GM18858 (cell line): ENCODE measurements at regions not wholly inside any gene's neighbourhood (a gene's known extent, or its start where the extent isn't known, plus 50 kb on each side); places are given as distances from the start of the nearest gene placed in this dataset.

Experiments
- ATAC-seq: cut with Tn5 transposase; IDR thresholded peaks from one replicate; pipeline ENCODE4 v1.9.1; 2021; ENCODE audit not compliant: unreplicated experiment

DNA sequence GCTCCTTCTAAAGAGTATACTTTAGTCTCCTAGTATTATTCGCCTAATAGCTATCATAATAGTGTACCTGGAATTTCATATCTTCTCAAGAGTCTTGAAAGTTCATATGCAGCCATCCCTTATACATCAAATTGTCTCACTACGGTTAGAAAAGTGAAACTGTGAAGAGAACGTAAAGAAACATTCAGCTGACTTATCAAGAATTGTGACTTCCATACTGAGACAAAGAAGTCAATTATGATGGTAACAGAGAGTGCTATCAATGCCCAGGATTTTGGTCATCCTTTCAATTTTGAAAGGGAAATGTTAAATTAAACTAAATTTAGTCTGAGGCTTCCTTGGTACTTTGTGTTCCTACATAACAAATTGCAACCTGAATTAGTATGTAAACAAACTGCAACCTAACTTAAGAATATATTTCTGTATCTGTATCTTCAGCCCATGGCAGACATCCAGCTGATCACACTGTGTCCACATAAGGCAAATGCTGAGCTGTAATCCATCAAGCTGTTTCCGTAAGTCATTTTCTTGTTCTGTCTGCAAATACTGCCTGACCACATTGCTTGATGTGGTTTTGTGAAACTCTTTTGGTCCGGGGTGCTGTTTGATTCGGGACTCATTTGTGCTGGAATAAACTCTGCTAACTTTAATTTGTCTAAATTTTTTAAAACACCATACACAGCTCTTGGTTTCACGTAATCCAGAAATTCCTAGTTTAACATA is 469.6 kb downstream of the SI start:
- ATAC-seq: no peak

DNA sequence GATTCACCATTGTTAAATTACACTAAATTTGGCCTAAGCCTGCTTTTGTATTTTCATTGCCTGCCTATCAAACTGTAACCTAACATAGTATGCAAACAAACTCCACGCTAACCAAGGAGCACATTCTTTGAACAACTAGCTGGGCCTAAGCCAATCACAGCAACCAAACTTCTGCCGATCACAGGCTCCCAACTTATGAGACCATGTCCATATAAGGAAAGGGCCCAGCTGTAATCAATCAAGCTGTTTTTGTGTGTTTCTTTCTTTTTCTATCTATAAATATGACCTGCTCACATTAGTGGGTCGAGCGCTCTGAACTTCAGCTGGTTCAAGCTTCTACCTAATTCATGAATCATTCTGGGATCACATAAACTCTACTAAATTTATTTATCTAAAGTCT is 473.6 kb downstream of the SI start:
- ATAC-seq: no peak

DNA sequence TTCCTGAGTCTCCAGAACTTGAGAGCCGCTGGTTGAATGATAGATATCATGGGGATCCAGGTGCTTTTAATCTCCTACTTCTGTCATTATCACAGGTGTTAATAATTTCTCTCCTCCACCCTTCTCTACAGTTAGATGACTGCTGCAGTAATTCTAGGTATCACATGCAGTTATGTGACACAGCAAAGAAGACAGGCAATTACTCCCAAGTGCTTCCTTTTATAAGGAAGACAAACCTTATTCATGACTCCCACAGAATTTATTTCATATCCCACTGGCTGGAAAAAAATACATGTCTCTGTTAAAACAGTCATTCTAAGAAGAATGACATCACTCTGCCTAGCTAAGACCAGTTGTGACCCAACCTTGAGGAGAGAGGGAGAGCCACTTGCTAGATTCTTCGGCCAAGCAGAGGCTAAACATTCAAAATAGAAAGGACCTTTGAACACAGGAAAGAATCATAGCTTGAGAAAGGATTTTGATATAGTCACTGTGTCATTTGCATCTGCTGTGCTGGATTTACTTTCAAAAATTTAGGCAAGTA is 500.6 kb downstream of the SI start:
- ATAC-seq: no peak

DNA sequence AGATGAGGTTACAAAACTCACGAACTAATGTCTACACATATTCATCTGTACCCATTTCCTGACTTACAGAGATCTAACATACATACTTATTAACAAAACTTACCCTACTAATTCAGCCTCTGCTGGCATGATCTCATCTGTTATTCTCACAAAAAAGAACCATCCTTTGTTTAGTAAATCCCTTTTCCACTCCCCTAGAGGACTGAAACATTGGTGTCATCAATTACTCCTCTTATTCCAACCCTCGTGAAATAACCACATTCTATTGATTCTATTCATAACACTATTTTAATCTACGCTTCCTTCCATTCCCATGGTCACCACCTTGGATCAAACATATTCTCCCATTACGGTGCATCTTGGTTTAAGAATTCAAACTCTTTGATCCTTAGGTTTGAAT is 505.9 kb downstream of the SI start:
- no peak for ATAC-seq

DNA sequence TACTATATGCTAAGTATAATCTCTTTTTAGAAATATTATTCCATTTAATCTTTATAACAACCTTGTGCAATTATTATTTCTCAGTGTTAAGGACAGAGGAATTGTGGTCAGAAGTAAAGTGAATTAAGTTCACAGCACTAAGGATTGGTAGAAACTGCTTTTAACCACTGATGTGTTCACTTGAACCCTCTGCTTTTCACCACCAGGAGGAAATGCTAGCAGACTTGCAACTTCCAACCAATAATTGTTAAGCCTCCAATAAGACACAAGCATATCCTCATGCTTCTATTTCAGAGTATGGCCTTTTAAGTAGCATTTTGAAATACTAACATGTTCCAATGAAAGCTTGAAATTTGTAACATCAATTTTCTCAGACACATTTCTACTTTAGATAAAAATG is 527.4 kb downstream of the SI start:
- ATAC-seq: no peak

DNA sequence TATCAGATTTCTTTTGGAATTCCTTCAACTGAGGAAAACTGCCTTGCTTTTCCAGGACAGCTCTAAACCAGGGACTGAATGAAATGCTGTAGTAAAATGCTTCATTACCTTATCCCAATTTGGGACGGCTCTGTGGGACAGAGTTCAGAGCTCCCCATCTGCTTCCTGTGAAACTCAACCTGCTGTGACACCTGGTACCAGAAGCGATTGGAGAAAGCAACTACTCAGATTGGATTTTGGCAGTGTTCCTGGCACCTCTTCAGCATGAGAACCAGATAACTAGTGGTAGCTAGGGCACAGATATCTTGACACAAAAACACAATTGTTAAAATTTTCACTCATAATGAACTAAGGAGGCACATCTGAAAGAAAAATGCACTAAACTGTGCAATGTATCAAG is 539.1 kb downstream of the SI start:
- no peak for ATAC-seq

DNA sequence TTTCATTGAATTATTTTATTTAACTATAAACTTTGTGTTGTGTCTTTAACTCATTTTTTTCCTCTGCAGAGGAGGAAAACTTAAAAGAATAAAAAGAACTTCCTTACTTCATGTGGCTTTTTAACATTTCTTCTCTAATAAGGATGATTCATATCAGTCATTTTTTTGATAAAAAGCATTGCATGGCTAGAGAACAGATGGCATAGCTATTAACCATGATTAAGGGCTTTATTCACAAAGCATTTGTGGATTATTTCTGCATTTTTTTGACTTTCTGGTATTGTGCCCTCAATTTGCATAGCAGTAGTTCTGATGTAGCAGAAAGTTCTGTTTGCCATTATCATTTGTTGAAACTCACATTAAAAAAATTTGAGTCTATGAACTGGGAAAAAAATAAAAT is 540.8 kb downstream of the SI start:
- ATAC-seq: no peak

DNA sequence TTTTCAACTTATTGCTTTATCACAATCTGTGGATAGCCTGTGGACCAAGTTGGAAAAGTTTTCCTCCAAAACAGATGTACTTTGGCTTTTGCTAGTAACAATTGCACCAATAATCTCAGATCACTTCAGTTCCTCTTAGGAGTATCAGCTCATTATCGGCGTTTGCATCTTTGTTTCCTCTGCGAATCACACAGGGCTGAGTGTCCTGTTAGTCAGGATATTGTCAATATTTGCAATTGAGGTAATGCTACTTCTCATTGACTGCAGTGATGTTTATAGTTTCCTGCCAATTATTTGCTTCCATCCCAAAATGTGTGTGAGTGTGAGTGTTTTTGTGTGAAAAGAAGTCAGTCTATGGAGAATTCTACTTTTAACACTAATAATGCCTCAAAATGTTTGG is 545.0 kb downstream of the SI start:
- ATAC-seq: no peak

DNA sequence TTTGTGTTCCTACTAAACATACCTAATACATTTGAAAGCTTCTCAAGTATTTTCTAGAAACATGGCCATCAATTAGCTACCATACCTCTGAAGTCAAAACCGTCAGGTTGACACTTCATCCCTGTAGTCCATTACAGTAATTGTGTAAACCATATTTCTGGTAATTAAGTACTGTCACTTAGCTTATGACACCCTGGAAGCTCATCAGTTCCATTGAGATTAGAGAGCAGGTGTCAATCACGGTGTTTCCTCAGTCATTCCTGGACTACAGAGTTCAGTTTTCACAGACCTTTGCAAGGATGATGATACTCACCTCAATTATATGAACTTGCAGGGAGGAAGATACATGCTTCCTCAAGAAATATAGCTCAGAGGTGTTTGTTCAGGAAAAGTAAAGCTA is 552.0 kb downstream of the SI start:
- no peak for ATAC-seq

DNA sequence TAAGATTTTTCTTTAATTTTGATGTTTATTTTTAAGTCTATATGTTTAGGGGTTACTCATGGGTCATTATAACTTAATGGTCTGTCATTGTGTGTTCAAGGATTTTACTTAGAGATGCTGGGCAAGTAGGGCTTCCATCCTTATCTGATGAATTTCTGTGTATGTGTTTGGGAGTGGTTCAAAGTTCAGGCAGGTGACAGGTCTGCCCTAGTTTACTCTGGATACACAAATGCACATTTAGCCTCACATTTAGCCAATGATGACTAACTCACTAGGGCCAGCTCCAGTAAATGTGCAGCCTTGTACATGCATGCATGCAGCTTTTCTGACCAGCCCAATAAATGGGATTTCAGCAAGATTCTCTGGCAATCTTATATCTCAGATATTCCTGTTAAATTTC is 554.1 kb downstream of the SI start:
- no peak for ATAC-seq

DNA sequence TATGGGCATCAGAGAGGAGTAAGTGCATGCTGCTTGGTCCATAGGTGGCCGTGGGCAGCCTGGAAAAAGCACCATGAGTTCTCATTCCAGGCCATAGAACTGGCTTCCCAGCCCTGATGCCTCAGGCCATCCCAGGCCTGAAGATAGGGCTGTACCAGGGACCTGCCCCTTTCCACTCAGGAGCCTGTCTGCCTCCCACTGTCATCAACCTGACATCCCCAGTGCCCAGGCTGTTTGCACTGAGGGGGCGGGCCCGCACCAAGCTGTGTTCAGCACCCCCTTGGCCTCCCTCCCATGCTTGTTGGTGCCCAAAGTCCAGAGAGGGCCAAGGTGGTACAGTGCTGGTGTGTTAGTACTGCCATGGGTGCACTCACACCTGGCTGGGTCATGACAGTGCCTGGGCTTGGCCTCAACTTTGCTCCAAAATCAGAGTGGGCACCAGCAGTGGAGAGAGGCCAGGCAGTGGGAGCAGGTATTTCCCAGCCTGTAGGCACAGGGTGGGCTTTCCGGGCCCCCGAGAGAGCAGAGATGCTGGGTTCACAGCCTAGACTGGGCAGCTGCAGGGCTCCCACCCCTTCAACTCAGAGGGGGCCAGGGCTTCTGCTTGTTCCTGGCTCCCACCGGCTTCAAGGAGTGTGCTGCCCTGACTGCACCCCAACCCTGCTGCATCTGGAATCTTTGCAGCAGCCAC is 556.1 kb downstream of the SI start:
- no peak for ATAC-seq

DNA sequence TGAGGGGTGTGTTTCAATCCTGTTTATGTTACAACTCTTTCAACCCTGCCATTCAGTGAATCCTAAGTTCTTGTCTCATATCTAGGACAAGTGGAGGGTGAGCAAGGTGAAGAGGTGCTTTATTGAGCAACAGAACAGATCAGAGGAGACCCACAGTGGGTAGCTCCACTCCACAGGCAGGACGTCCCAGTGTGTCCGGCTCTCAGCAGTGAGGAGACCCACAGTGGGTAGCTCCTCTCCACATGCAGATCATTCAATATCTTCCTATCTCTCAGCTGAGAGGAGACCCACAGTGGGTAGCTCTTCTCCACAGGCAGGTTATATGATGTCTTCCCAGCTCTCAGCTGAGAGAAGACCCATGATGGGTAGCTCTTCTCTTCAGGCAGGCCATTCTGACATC is 556.7 kb downstream of the SI start:
- ATAC-seq: no peak

DNA sequence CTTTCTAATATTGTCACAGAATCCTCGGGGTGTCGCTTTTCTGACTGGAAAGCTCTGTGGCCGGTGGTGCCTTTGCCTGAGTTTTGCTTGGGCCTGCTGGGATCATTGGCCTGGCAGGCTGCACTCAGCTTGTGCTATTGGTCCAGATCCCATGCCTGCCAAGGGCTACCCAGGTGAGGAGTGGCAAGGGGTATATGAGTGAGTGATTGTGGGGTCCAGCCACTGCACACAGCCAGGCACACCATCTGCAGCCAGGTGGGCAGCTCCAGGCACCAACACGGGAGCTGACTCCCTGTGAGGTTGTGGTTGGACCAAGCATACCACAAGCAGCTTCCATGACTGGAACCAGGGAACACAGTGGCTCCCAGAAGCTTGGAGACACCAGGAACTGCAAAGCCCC is 557.2 kb downstream of the SI start:
- ATAC-seq: no peak

DNA sequence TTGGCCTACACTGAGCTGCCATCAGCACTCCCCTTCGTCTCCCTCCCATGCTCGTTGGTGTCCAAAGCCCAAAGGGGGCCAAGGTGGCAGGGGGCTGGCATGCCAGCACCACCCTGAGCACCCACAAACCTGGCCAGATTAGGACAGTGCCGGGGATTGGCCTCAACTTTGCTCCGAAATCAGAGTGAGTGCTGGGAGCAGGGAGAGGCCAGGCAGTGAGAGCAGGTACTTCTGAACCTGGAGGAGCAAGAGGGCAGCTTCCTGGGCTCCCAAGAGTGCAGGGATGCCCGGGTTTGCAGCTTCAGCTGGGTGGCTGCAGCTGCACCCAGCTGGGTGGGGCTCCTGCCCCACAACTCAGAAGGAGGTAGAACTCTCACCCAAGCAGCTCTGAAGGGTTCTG is 563.0 kb downstream of the SI start:
- no peak for ATAC-seq

DNA sequence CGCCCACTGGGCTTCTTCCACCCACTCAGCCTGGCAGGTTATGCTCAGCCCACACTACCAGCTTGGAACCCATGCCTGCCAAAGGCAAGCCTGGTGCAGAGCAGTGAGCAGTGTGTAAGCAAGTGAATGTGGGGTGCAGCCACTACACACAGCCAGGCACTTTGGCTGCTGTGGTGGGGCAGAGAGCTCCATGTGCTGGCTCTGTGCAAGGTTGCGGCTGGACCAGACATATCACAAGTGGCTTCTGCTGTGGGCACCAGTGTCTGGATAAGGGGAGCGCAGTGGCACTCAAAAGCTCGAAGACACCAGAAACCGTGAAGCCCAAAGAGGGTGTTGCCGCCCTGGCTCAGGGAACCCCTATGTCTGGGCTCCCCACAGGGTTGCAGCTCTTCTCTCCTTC is 563.7 kb downstream of the SI start:
- ATAC-seq: no peak

DNA sequence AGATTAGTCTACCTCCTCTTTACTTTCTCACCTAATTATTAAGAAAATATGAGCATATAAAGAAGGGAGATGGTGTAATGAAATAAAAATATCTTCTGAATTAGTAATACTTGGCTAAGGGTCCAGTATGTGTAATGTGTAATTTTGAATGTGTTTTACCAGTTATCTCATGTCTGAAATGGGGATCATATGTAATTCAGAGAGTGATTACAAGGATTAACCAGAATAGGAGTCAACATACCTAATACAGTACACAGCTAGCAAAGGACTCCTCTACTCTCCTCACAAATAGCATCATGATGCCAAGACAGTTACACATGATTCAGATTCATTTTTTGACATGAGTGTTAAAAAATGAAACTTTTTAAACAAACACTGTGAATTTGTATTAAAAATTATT is 570.4 kb downstream of the SI start:
- ATAC-seq: no peak

DNA sequence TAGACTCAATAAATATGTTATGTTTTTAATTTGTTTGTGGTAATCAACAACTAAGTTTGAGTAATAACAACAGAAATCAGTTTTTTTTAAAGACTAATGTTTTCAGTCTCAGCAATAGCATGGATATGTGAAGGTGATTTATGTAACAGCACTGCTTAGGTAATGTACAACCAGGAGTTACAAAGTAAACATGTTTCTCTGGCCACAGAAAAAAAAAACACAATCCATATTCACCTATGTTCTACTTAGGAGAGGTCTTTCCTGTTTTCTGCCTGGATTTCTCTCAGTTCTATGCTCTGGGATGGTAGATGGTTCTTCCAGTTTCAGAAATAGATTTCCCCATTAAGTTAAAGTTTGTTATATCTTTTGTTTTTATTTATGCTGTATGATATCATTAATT is 579.4 kb downstream of the SI start:
- ATAC-seq: no peak

DNA sequence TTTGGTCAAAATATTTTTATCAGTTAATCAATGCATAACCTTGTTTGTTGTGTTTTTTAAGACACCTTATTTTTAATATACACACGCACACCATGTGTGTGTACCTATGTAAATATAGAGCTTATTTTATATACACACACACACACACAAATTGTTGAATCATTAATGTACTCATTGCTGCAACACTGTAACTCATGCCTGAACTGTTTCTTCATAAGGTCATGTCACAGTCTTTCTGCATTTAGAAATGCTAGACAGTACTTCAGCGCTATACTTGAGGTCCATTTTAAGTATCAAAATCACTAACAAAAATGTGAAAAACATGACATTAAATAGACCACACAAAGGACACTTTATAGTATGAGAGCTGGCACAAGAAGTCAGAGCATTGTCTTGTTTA is 589.4 kb downstream of the SI start:
- ATAC-seq: no peak

DNA sequence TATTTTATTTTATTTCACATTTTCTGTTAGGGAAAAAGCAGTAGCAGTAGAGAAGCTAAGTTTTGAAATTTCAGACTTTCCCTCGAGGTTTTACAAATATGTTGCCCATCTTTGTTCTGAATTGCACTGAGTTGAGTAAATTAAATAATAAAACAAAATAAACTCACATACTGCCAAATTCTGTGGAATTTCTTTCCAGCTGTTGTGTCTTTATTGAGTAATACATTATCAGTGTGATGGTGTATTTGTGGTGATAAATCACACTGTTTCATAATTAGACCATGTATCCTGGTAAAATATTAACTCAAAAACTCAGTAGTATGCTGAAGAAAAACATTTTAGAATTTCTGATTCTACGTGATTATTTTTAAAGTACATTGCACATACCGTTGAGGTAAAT is 592.1 kb downstream of the SI start:
- no peak for ATAC-seq

DNA sequence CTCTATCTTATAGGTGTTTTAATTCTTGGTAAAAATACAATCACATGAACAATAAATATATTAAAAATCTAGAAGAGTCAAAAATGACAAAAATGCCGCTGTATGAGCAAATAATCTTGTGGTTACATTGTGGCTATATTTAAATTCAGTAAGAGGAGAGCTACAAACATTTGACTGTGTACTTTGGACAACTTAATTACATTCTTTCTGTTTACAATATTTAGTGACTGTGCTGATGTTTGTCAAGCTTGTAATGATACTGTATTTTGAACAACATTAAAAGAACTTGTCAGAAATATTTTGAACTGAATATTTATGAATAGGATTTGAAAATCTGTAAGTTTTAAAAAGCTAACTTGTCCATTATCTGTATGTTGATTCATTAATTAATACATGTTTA is 598.3 kb downstream of the SI start:
- ATAC-seq: no peak

DNA sequence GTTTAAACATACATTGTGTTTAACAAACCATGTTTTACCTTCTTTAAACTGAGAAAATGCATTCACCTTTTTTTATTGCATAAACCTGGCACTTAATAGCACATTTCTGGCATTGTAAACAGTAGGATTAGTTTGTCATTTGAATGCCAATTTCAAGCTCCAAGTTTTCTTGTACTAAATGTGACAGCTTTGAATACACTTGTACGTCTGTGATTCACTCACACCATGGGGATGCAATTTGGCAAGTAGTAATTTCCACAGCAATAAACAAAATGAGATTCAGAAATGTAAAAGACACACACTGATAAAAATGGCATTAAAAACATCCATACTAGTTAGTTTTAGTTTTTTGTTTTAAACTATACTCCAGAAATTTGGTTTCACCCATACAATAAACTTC is 598.9 kb downstream of the SI start:
- no peak for ATAC-seq

DNA sequence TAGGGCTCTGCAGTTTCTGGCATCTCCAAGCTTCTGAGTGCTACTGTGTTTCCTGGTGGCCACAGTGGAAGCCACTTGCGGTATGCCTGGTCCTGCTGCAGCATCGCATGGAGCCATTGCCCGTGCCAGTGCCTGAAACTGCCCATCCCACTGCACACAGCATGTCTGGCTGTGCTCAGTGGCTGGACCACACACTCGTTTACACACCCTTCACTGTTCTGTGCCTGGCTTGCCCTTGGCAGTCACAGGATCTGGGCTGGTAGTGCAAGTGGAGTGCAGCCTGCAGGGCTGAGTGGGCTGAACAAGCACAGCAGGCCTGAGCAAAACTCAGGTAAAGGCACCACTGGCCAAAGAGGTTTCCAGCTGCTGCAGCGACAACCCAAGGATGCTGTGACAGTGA is 600.0 kb downstream of the SI start:
- no peak for ATAC-seq

DNA sequence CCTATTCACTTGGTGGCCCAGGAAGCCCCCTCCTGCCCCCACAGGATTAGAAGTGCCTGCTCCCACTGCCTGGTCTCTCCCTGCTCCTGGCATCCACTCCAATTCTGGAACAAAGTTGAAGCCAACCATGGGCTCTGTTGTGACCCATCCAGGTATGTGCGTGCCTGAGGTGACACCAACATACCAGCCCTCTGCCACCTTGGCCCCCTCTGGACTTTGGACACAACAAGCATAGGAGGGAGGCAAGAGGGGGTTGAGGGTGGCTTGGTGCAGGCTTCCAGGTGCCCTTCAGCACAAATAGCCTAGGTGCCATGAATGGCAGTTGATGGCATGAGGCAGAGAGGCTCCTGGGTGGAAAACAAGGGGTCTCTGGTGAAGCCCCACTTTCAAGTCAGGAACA is 600.9 kb downstream of the SI start:
- no peak for ATAC-seq
